IMR-90 (cell line): ENCODE measurements at regions not wholly inside any gene's neighbourhood (a gene's known extent, or its start where the extent isn't known, plus 50 kb on each side); places are given as distances from the start of the nearest gene placed in this dataset.

Experiments
- BHLHE40 ChIP-seq: fragments of 150-350 bp; IDR thresholded peaks from 2 replicates; pipeline ENCODE4 v1.6.1; 2016; ENCODE audit warnings: mild to moderate bottlenecking, low read depth, low read length
- CEBPB ChIP-seq: IDR thresholded peaks from 2 replicates; pipeline ENCODE4 v1.6.1; 2012; ENCODE audit warnings: low read depth, low read length, improper control_type of control experiment
- CTCF ChIP-seq: conservative IDR thresholded peaks from 2 replicates; pipeline ENCODE4 v1.5.1; 2012; ENCODE audit warnings: mild to moderate bottlenecking, low read depth, low read length, improper control_type of control experiment
- ELK1 ChIP-seq: fragments of 150-350 bp; IDR thresholded peaks from 2 replicates; pipeline ENCODE4 v1.6.1; 2016; ENCODE audit warnings: low read depth, mild to moderate bottlenecking, low read length, moderate library complexity, borderline replicate concordance
- FOS ChIP-seq: fragments of 150-350 bp; IDR thresholded peaks from 2 replicates; pipeline ENCODE4 v1.6.1; 2016; ENCODE audit warnings: low read depth, low read length
- MAFK ChIP-seq: IDR thresholded peaks from 2 replicates; pipeline ENCODE4 v1.6.1; 2012; ENCODE audit warnings: low read depth, low read length, improper control_type of control experiment
- MAZ ChIP-seq: IDR thresholded peaks from 2 replicates; pipeline ENCODE4 v1.6.1; 2012; ENCODE audit warnings: low read depth, mild to moderate bottlenecking, low read length, improper control_type of control experiment, moderate library complexity, borderline replicate concordance
- MXI1 ChIP-seq: IDR thresholded peaks from 2 replicates; pipeline ENCODE4 v1.6.1; 2012; ENCODE audit warnings: low read depth, mild to moderate bottlenecking, low read length, moderate library complexity, borderline replicate concordance
- NFE2L2 ChIP-seq: fragments of 150-350 bp; IDR thresholded peaks from 2 replicates; pipeline ENCODE4 v1.6.1; 2016; ENCODE audit warnings: low read depth, mild to moderate bottlenecking, low read length
- POLR2A ChIP-seq: IDR thresholded peaks from 2 replicates; pipeline ENCODE4 v1.6.1; 2012; ENCODE audit warnings: mild to moderate bottlenecking, low read depth, low read length
- RAD21 ChIP-seq: IDR thresholded peaks from 2 replicates; pipeline ENCODE4 v1.6.1; 2012; ENCODE audit warnings: low read length, improper control_type of control experiment
- RCOR1 ChIP-seq: IDR thresholded peaks from 2 replicates; pipeline ENCODE4 v1.6.1; 2012; ENCODE audit warnings: mild to moderate bottlenecking, low read length, improper control_type of control experiment; ENCODE audit not compliant: insufficient replicate concordance
- RFX5 ChIP-seq: IDR thresholded peaks from 2 replicates; pipeline ENCODE4 v1.8.0; 2012; ENCODE audit warnings: low read depth, mild to moderate bottlenecking, low read length, moderate library complexity
- SMC3 ChIP-seq: fragments of 150-350 bp; IDR thresholded peaks from 2 replicates; pipeline ENCODE4 v1.6.1; 2016; ENCODE audit warnings: low read depth, mild to moderate bottlenecking, antibody characterized with exemption, low read length, moderate library complexity

- TF ChIP-seq MXI1 (no peak), POLR2A (no peak), BHLHE40 (no peak), RCOR1 (no peak), RAD21 (no peak), CTCF (no peak), RFX5 (no peak), ELK1 (no peak), MAFK (no peak), FOS (no peak), MAZ (no peak), CEBPB (no peak), SMC3 (no peak), NFE2L2 (no peak)
Observed at GRCh38 chr3:106256249-106256957, 387.6 kb upstream of the CBLB start.
